ENCODE measurements at regions not wholly inside any gene's neighbourhood (a gene's known extent, or its start where the extent isn't known, plus 50 kb on each side); places are given as distances from the start of the nearest gene placed in this dataset.
"Not testable (repeated sequence)": the region's sequence is repeated elsewhere in the genome, so short reads cannot be mapped to it uniquely, and the experiment has no call there.

GRCh38 chrX:109172091-109172602 is 309.7 kb downstream of the GUCY2F start:
- DNase-seq, result no peak

GRCh38 chrX:109155161-109155560 is 326.7 kb downstream of the GUCY2F start:
- no peak for DNase-seq

GRCh38 chrX:109144173-109144572 is 337.7 kb downstream of the GUCY2F start:
- not testable (repeated sequence) for DNase-seq

- DNase-seq, result no peak
These were observed 341.4 kb downstream of the GUCY2F start for GRCh38 chrX:109140463-109140862.

- no peak for DNase-seq
These were observed 347.1 kb downstream of the GUCY2F start for GRCh38 chrX:109134777-109135176.

- DNase-seq, result no peak
These were observed 356.6 kb downstream of the GUCY2F start for GRCh38 chrX:109125304-109125703.

GRCh38 chrX:109089359-109089758 is 353.0 kb upstream of the IRS4 start:
- no peak for DNase-seq

- no peak for DNase-seq
These were observed 341.4 kb upstream of the IRS4 start for GRCh38 chrX:109077788-109078187.

GRCh38 chrX:109054181-109054581 is 317.8 kb upstream of the IRS4 start:
- not testable (repeated sequence) for DNase-seq

- no peak for DNase-seq
These were observed 313.5 kb upstream of the IRS4 start for GRCh38 chrX:109049903-109050302.

- DNase-seq, result no peak
These were observed 313.1 kb upstream of the IRS4 start for GRCh38 chrX:109049416-109049815.

- no peak for DNase-seq
These were observed 303.7 kb upstream of the IRS4 start for GRCh38 chrX:109040057-109040456.

- DNase-seq, result no peak
These were observed 300.3 kb upstream of the IRS4 start for GRCh38 chrX:109036624-109037023.

GRCh38 chrX:108993909-108994308 is 257.5 kb upstream of the IRS4 start:
- DNase-seq, result no peak

- not testable (repeated sequence) for DNase-seq
These were observed 236.5 kb upstream of the IRS4 start for GRCh38 chrX:108972899-108973298.

- DNase-seq, result no peak
These were observed 210.8 kb upstream of the IRS4 start for GRCh38 chrX:108947205-108947604.

- DNase-seq, result no peak
These were observed 210.2 kb upstream of the IRS4 start for GRCh38 chrX:108946531-108946930.

GRCh38 chrX:108945883-108946523 is 209.6 kb upstream of the IRS4 start:
- DNase-seq, result no peak

GRCh38 chrX:108914791-108915190 is 178.4 kb upstream of the IRS4 start:
- DNase-seq, result no peak

GRCh38 chrX:108903831-108904230 is 167.5 kb upstream of the IRS4 start:
- DNase-seq, result not testable (repeated sequence)

- no peak for DNase-seq
These were observed 164.0 kb upstream of the IRS4 start for GRCh38 chrX:108900333-108900732.

GRCh38 chrX:108896349-108896748 is 160.0 kb upstream of the IRS4 start:
- DNase-seq, result not testable (repeated sequence)

- DNase-seq, result no peak
These were observed 156.1 kb upstream of the IRS4 start for GRCh38 chrX:108892501-108892900.

- DNase-seq, result no peak
These were observed 139.2 kb upstream of the IRS4 start for GRCh38 chrX:108875548-108875947.

All from hypothalamus (tissue), 51 donors.